Right lobe of liver (tissue), 6 donors: ENCODE measurements at regions not wholly inside any gene's neighbourhood (a gene's known extent, or its start where the extent isn't known, plus 50 kb on each side); places are given as distances from the start of the nearest gene placed in this dataset.
A peak's percentile ranks its signal among the peaks of the same experiment; 100 is the strongest.

Source experiments
- ATAC-seq, 4 donors: fragments of 200-7000 bp; cut with Tn5 transposase; one replicate each; pipeline ENCODE4 v1.9.1; 2020; ENCODE audit warnings: mild to moderate bottlenecking in 4 of 4, moderate library complexity in 4 of 4
- DNase-seq, 3 donors: peaks; one replicate each; pipeline ENCODE4 v3.0.0-alpha.2; 2020
- H3K27ac ChIP-seq, 3 donors: fragments of 200-600 bp; one replicate each; pipeline ENCODE4 v1.8.0; 2022
- H3K27me3 ChIP-seq, 2 donors: fragments of 200-600 bp; one replicate each; pipeline ENCODE4 v1.8.0; 2022
- H3K36me3 ChIP-seq, 4 donors: fragments of 200-600 bp; sonication (generic) in 1 of 4; one replicate each; pipeline versions ENCODE4 v1.5.1 to v1.8.0; 2017 to 2022; ENCODE audit warnings: control low read depth in 1 of 4
- H3K4me1 ChIP-seq, 4 donors: fragments of 200-600 bp; sonication (generic) in 1 of 4; one replicate each; pipeline versions ENCODE4 v1.5.1 to v1.8.0; 2017 to 2022; ENCODE audit warnings: control low read depth in 1 of 4
- H3K4me3 ChIP-seq, 3 donors: fragments of 200-600 bp; one replicate each; pipeline ENCODE4 v1.8.0; 2022
- H3K9me3 ChIP-seq, 4 donors: fragments of 200-600 bp; sonication (generic) in 1 of 4; one replicate each; pipeline versions ENCODE4 v1.5.1 to v1.8.0; 2017 to 2022; ENCODE audit warnings: control low read depth in 1 of 4
- POLR2A ChIP-seq: fragments of 450-650 bp; IDR thresholded peaks from one replicate; pipeline ENCODE4 v1.6.1; 2017; ENCODE audit warnings: antibody characterized with exemption, mild to moderate bottlenecking
- WGBS: methylation state at CpG from one replicate; pipeline ENCODE4 v1.1.6; 2018; ENCODE audit warnings: low coverage, low lambda C conversion rate; ENCODE audit not compliant: insufficient coverage; ENCODE audit errors: missing lambda C conversion rate; 5-methylcytosine and 5-hydroxymethylcytosine counted together
- intact Hi-C, 2 donors: fragments of 100-400 bp; cut with DNase I; formaldehyde crosslinking; loops; one replicate each; pipeline versions ENCODE4 v1.11.2 to v1.14.1; 2022
- TF ChIP-seq, protein P1 (sequence below), 4 donors: fragments of 200-600 bp in 3 of 4; fragments of 450-650 bp in 1 of 4; IDR thresholded peaks; one replicate each; pipeline versions ENCODE4 v1.5.1 to v1.8.0; 2016 to 2022; ENCODE audit warnings: antibody characterized with exemption in 4 of 4, mild to moderate bottlenecking in 2 of 4
- donor health status: DM: no; HTN: yes; CAD: no.
- donor health status: DM: no; HTN: no; CAD: no.
- donor health status: DM: no; HTN: no; CAD: no.
- donor health status: DM: no; HTN: yes; CAD: no.
- donor health status: DM: no; HTN: yes; CAD: no.

- H3K4me1 ChIP-seq = peaks cover 0 to 51% (median 18%) of the 10 kb centered on the region in 4 donors
- WGBS = 44% methylated on average over 1 of the region's 2 CpGs
- TF ChIP-seq, protein P1, sequence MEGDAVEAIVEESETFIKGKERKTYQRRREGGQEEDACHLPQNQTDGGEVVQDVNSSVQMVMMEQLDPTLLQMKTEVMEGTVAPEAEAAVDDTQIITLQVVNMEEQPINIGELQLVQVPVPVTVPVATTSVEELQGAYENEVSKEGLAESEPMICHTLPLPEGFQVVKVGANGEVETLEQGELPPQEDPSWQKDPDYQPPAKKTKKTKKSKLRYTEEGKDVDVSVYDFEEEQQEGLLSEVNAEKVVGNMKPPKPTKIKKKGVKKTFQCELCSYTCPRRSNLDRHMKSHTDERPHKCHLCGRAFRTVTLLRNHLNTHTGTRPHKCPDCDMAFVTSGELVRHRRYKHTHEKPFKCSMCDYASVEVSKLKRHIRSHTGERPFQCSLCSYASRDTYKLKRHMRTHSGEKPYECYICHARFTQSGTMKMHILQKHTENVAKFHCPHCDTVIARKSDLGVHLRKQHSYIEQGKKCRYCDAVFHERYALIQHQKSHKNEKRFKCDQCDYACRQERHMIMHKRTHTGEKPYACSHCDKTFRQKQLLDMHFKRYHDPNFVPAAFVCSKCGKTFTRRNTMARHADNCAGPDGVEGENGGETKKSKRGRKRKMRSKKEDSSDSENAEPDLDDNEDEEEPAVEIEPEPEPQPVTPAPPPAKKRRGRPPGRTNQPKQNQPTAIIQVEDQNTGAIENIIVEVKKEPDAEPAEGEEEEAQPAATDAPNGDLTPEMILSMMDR (IDR thresholded peaks at IDR 0.05) = no peak
- no peak for TF ChIP-seq POLR2A
- intact Hi-C loops = no loop called here
- ATAC-seq (peak; percentile 9 to 69 (median 62)), DNase-seq (no peak)
- peak overlapping the region; percentile 40 to 88 (median 51) for H3K27ac ChIP-seq
- H3K27me3 ChIP-seq = no peaks in the 10 kb centered on the region
- no peaks in the 10 kb centered on the region for H3K36me3 ChIP-seq
- no peaks in the 10 kb centered on the region for H3K9me3 ChIP-seq
- no peak overlapping the region for H3K4me3 ChIP-seq
Observed at GRCh38 chr20:17803765-17804164, 104.0 kb downstream of the BANF2 start.

DNA sequence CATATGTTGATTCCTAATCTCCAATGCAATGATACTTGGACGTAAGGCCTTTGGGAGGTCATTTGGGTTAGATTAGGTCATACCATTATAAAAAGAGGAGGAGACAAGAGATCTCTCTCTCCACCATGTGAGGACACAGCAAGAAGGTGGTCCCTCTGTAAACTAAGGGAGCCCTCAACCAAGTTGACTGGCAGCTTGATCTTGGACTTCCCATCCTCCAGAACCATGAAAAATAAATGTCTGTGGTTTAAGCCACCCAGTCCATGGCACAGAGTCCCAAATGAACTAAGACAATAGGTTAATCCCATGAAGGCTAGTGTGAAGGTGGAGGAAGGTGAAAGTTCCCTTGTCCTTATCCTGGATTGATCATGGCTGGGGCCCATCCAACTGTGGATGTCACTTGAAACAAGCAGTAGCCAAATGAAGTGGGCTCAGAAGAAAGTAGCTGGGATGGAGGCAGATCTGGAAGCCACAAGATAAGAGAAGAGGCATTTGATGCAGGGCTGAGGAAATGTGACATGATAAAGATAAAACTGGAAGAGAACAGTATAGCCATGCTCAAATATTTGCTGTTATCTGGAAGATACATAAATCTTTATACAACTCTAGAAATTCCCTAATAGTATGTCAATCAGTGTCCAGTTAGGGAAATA lies 99.9 kb downstream of the BANF2 start:
- no peak for DNase-seq

GRCh38 chr20:17798601-17799000 lies 98.8 kb downstream of the BANF2 start:
- no peaks in the 10 kb centered on the region for H3K36me3 ChIP-seq
- H3K4me1 ChIP-seq = peaks cover 0 to 50% (median 21%) of the 10 kb centered on the region in 4 donors
- H3K27me3 ChIP-seq = no peaks in the 10 kb centered on the region
- WGBS = no CpG with 5 or more reads among the region's 1 CpG
- ATAC-seq = no peak
- intact Hi-C loops = loop anchor here (10.0 kb wide), 3 partner anchors 84 to 114 kb away; partner anchors contain the start of gene RRBP1 (in 1 of the 2)
- no peaks in the 10 kb centered on the region for H3K9me3 ChIP-seq
- H3K27ac ChIP-seq = no peak overlapping the region
- H3K4me3 ChIP-seq = no peak overlapping the region
- DNase-seq = no peak
- TF ChIP-seq POLR2A = no peak
- TF ChIP-seq, protein P1 (IDR thresholded peaks at IDR 0.05) = no peak

More for the DNA sequence above, 99.9 kb downstream of the BANF2 start:
- H3K9me3 ChIP-seq = no peaks in the 10 kb centered on the region
- intact Hi-C loops = loop anchor here (10.0 kb wide), 3 partner anchors 85 to 115 kb away; partner anchors contain the start of gene RRBP1 (in 1 of the 2)
- H3K27ac ChIP-seq = no peak overlapping the region
- 86% methylated on average over 1 of the region's 1 CpG for WGBS
- H3K4me1 ChIP-seq = peaks cover 0 to 49% (median 16%) of the 10 kb centered on the region in 4 donors
- H3K27me3 ChIP-seq = no peaks in the 10 kb centered on the region
- no peak for ATAC-seq
- no peak overlapping the region for H3K4me3 ChIP-seq
- H3K36me3 ChIP-seq = no peaks in the 10 kb centered on the region
- TF ChIP-seq POLR2A = no peak
- TF ChIP-seq, protein P1 (IDR thresholded peaks at IDR 0.05) = no peak

GRCh38 chr20:17797579-17797978 lies 97.8 kb downstream of the BANF2 start:
- no peak for ATAC-seq
- H3K4me1 ChIP-seq = peaks cover 0 to 42% (median 19%) of the 10 kb centered on the region in 4 donors
- no peaks in the 10 kb centered on the region for H3K36me3 ChIP-seq
- H3K27me3 ChIP-seq = no peaks in the 10 kb centered on the region
- no peak overlapping the region for H3K4me3 ChIP-seq
- TF ChIP-seq, protein P1 (IDR thresholded peaks at IDR 0.05) = no peak
- TF ChIP-seq POLR2A = no peak
- no peak overlapping the region for H3K27ac ChIP-seq
- no peak for DNase-seq
- 80% methylated on average over 4 of the region's 4 CpGs for WGBS
- no peaks in the 10 kb centered on the region for H3K9me3 ChIP-seq
- intact Hi-C loops = loop anchor here (10.0 kb wide), 3 partner anchors 83 to 113 kb away; partner anchors contain the start of gene RRBP1 (in 1 of the 2)
